Astrocyte (in vitro differentiated cells and primary cell): ENCODE measurements at regions not wholly inside any gene's neighbourhood (a gene's known extent, or its start where the extent isn't known, plus 50 kb on each side); places are given as distances from the start of the nearest gene placed in this dataset.

Experiments
- EZH2 ChIP-seq: IDR thresholded peaks from 2 replicates; pipeline ENCODE4 v1.6.1; 2012; ENCODE audit warnings: mild to moderate bottlenecking, low read length, inconsistent platforms; ENCODE audit not compliant: insufficient read depth
- TF ChIP-seq, protein P1 (sequence below): IDR thresholded peaks from 2 replicates; pipeline ENCODE4 v1.5.1; 2011; ENCODE audit warnings: low read depth, mild to moderate bottlenecking, inconsistent platforms, low read length, moderate library complexity; ENCODE audit not compliant: insufficient read depth

GRCh38 chr3:135874035-135874434 lies 91.5 kb upstream of the PPP2R3A start:
- TF ChIP-seq, protein P1, sequence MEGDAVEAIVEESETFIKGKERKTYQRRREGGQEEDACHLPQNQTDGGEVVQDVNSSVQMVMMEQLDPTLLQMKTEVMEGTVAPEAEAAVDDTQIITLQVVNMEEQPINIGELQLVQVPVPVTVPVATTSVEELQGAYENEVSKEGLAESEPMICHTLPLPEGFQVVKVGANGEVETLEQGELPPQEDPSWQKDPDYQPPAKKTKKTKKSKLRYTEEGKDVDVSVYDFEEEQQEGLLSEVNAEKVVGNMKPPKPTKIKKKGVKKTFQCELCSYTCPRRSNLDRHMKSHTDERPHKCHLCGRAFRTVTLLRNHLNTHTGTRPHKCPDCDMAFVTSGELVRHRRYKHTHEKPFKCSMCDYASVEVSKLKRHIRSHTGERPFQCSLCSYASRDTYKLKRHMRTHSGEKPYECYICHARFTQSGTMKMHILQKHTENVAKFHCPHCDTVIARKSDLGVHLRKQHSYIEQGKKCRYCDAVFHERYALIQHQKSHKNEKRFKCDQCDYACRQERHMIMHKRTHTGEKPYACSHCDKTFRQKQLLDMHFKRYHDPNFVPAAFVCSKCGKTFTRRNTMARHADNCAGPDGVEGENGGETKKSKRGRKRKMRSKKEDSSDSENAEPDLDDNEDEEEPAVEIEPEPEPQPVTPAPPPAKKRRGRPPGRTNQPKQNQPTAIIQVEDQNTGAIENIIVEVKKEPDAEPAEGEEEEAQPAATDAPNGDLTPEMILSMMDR, result no peak
- no peak for TF ChIP-seq EZH2
